HFFc6 (cell line): ENCODE measurements at regions not wholly inside any gene's neighbourhood (a gene's known extent, or its start where the extent isn't known, plus 50 kb on each side); places are given as distances from the start of the nearest gene placed in this dataset.

Experiments
- DNase-seq: peaks from one replicate; pipeline ENCODE4 v3.0.0-alpha.2; 2018
- H3K27ac Mint-ChIP-seq: 2 replicates; pipeline ENCODE4 v1.8.0; 2020; ENCODE audit warnings: mild to moderate bottlenecking, mixed read lengths
- H3K27me3 Mint-ChIP-seq: 2 replicates; pipeline ENCODE4 v1.8.0; 2021; ENCODE audit warnings: mild to moderate bottlenecking, moderate library complexity, mixed read lengths; ENCODE audit not compliant: insufficient read depth
- H3K36me3 Mint-ChIP-seq: 2 replicates; pipeline ENCODE4 v1.8.0; 2021; ENCODE audit warnings: low read depth, mixed read lengths
- H3K4me1 Mint-ChIP-seq: 2 replicates; pipeline ENCODE4 v1.8.0; 2020; ENCODE audit warnings: low read depth, mixed read lengths
- H3K4me3 Mint-ChIP-seq: 2 replicates; pipeline ENCODE4 v1.8.0; 2020; ENCODE audit warnings: mild to moderate bottlenecking, moderate library complexity, mixed read lengths
- H3K9me3 Mint-ChIP-seq: 2 replicates; pipeline ENCODE4 v1.8.0; 2020; ENCODE audit warnings: mild to moderate bottlenecking, mixed read lengths
- CTCF ChIP-seq: fragments of 200-600 bp; sonication (generic); IDR thresholded peaks from 2 replicates; pipeline ENCODE4 v1.5.0; 2021; ENCODE audit warnings: antibody characterized with exemption, mild to moderate bottlenecking

GRCh38 chr6:118382126-118382525 lies 166.0 kb upstream of the PLN start:
- Mint-ChIP-seq H3K4me1 (peaks cover 23% of the 10 kb centered on the region), H3K27ac (no peak overlapping the region), H3K4me3 (no peak overlapping the region), H3K9me3 (no peaks in the 10 kb centered on the region; the same call in 1 of the 2 replicates), H3K36me3 (peaks cover 8% of the 10 kb centered on the region; the same call in 1 of the 2 replicates), H3K27me3 (no peaks in the 10 kb centered on the region; the same call in 1 of the 2 replicates)
- TF ChIP-seq CTCF = no peak
- no peak for DNase-seq

GRCh38 chr6:118383924-118384323 lies 164.2 kb upstream of the PLN start:
- H3K4me1 Mint-ChIP-seq = peaks cover 41% of the 10 kb centered on the region

GRCh38 chr6:118386975-118387374 lies 161.1 kb upstream of the PLN start:
- no peak for TF ChIP-seq CTCF
- Mint-ChIP-seq H3K27ac (no peak overlapping the region), H3K27me3 (no peaks in the 10 kb centered on the region), H3K4me1 (peaks cover 57% of the 10 kb centered on the region), H3K9me3 (no peaks in the 10 kb centered on the region), H3K4me3 (no peak overlapping the region), H3K36me3 (peaks cover 8% of the 10 kb centered on the region; the same call in 1 of the 2 replicates)
- no peak for DNase-seq

More at GRCh38 chr6:118383924-118384323, 164.2 kb upstream of the PLN start:
- Mint-ChIP-seq H3K27me3 (no peaks in the 10 kb centered on the region; the same call in 1 of the 2 replicates), H3K36me3 (peaks cover 8% of the 10 kb centered on the region; the same call in 1 of the 2 replicates), H3K27ac (no peak overlapping the region), H3K4me3 (no peak overlapping the region), H3K9me3 (no peaks in the 10 kb centered on the region; the same call in 1 of the 2 replicates)
- no peak for TF ChIP-seq CTCF
- no peak for DNase-seq

- no peaks in the 10 kb centered on the region for H3K27me3 Mint-ChIP-seq
- peak overlapping the region; percentile 70 for H3K4me3 Mint-ChIP-seq
- peak overlapping the region; percentile 77 for H3K27ac Mint-ChIP-seq
- TF ChIP-seq CTCF = no peak
- DNase-seq = peak; percentile 84
- H3K4me1 Mint-ChIP-seq = peaks cover 57% of the 10 kb centered on the region
- H3K9me3 Mint-ChIP-seq = no peaks in the 10 kb centered on the region
- H3K36me3 Mint-ChIP-seq = peaks cover 8% of the 10 kb centered on the region; the same call in 1 of the 2 replicates
Measured at GRCh38 chr6:118387921-118388701, 160.0 kb upstream of the PLN start.

- no peak overlapping the region for H3K27ac Mint-ChIP-seq
- DNase-seq = no peak
- no peaks in the 10 kb centered on the region for H3K27me3 Mint-ChIP-seq
- H3K4me3 Mint-ChIP-seq = no peak overlapping the region
- H3K4me1 Mint-ChIP-seq = peaks cover 43% of the 10 kb centered on the region
- TF ChIP-seq CTCF = no peak
- no peaks in the 10 kb centered on the region for H3K9me3 Mint-ChIP-seq
- peaks cover 7% of the 10 kb centered on the region; the same call in 1 of the 2 replicates for H3K36me3 Mint-ChIP-seq
Measured at GRCh38 chr6:118391086-118391485, 157.0 kb upstream of the PLN start.
